Spleen (tissue), 11 donors: ENCODE measurements at regions not wholly inside any gene's neighbourhood (a gene's known extent, or its start where the extent isn't known, plus 50 kb on each side); places are given as distances from the start of the nearest gene placed in this dataset.

Source experiments
- DNase-seq: peaks from one replicate; pipeline ENCODE4 v3.0.0-alpha.2; 2020
- H3K27ac ChIP-seq, 8 donors: fragments of 200-600 bp; sonication (generic) in 7 of 8; 1 replicate in 4 of 8; 2 replicates in 4 of 8; pipeline versions ENCODE4 v1.5.0 to v1.8.0; 2016 to 2021; ENCODE audit warnings: inconsistent platforms in 4 of 8, mild to moderate bottlenecking in 4 of 8, moderate library complexity in 1 of 8
- H3K27me3 ChIP-seq, 7 donors: fragments of 200-600 bp; sonication (generic) in 6 of 7; replicated peaks in 1 of 7; 1 replicate in 4 of 7; 2 replicates in 3 of 7; pipeline versions ENCODE4 v1.5.0 to v1.8.0; 2016 to 2021; ENCODE audit warnings: inconsistent platforms in 3 of 7, mild to moderate bottlenecking in 1 of 7
- H3K36me3 ChIP-seq, 6 donors: fragments of 200-600 bp; sonication (generic) in 5 of 6; 1 replicate in 4 of 6; 2 replicates in 2 of 6; pipeline versions ENCODE4 v1.5.0 to v1.8.0; 2016 to 2021; ENCODE audit warnings: inconsistent platforms in 2 of 6
- H3K4me1 ChIP-seq, 6 donors: fragments of 200-600 bp; sonication (generic) in 5 of 6; 1 replicate in 3 of 6; 2 replicates in 3 of 6; pipeline versions ENCODE4 v1.5.0 to v1.8.0; 2016 to 2021; ENCODE audit warnings: inconsistent platforms in 3 of 6
- H3K4me3 ChIP-seq, 8 donors: fragments of 200-600 bp; sonication (generic) in 7 of 8; 1 replicate in 4 of 8; 2 replicates in 4 of 8; pipeline versions ENCODE4 v1.5.0 to v1.8.0; 2016 to 2021; ENCODE audit warnings: inconsistent platforms in 4 of 8, mild to moderate bottlenecking in 4 of 8, moderate library complexity in 2 of 8
- H3K9me3 ChIP-seq, 8 donors: fragments of 200-600 bp; sonication (generic) in 7 of 8; 1 replicate in 4 of 8; 2 replicates in 4 of 8; pipeline versions ENCODE4 v1.5.0 to v1.8.0; 2016 to 2021; ENCODE audit warnings: inconsistent platforms in 4 of 8
- CTCF ChIP-seq, 11 experiments: fragments of 200-600 bp in 7 of 11; fragments of 450-650 bp in 4 of 11; sonication (generic) in 4 of 11; IDR thresholded peaks in 8 of 11; conservative IDR thresholded peaks in 3 of 11; 1 replicate in 7 of 11; 2 replicates in 4 of 11; pipeline versions ENCODE4 v1.4.0 to v1.8.0; 2016 to 2021; ENCODE audit warnings: antibody characterized with exemption in 11 of 11, inconsistent platforms in 4 of 11, mild to moderate bottlenecking in 1 of 11
- POLR2A ChIP-seq, 3 donors: fragments of 450-650 bp; IDR thresholded peaks; one replicate each; pipeline ENCODE4 v1.5.1; 2017; ENCODE audit warnings: antibody characterized with exemption in 3 of 3, mild to moderate bottlenecking in 1 of 3
- POLR2AphosphoS5 ChIP-seq, 3 donors: sonication (generic); formaldehyde crosslinking; IDR thresholded peaks; one replicate each; pipeline ENCODE4 v1.5.1; 2017; ENCODE audit warnings: antibody characterized with exemption in 3 of 3
- WGBS, 5 donors: extraction: QIAGEN DNeasy Blood & Tissue Kit in 3 of 5; methylation state at CpG; one replicate each; pipeline versions ENCODE4 v1.1.5 to v1.1.7; 2013 to 2018; 5-methylcytosine and 5-hydroxymethylcytosine counted together
- intact Hi-C: fragments of 100-400 bp; cut with DNase I; formaldehyde crosslinking; loops from one replicate; pipeline ENCODE4 v1.15.0; 2023; ENCODE audit warnings: low total_unique reads
- donor health status: healthy with polysubstance abuse.
- donor health status: DM: no; HTN: no; CAD: no; lungs with moderate emphysema.
- donor health status: DM: no; HTN: no; CAD: no.
- donor health status: Bipolar disorder and iron deficiency.
- donor health status: healthy.
- donor health status: DM: no; HTN: no; CAD: no.
- donor health status: DM: yes; HTN: yes; CAD: no.

GRCh38 chr9:110048976-110049698 is 158.8 kb downstream of the C9orf152 start:
- Histone ChIP-seq H3K27ac (peak overlapping the region; percentile 75 to 93 (median 88)), H3K4me1 (peaks cover 10 to 75% (median 48%) of the 10 kb centered on the region in 6 donors), H3K9me3 (no peaks in the 10 kb centered on the region), H3K36me3 (no peaks in the 10 kb centered on the region), H3K27me3 (peaks cover 0 to 26% (median 0%) of the 10 kb centered on the region in 7 donors), H3K4me3 (peak overlapping the region; percentile 54 to 95 (median 88))
- TF ChIP-seq POLR2A (IDR thresholded peaks at IDR 0.05), result no peak
- no peak for TF ChIP-seq POLR2AphosphoS5 (IDR thresholded peaks at IDR 0.05)
- no peak for TF ChIP-seq CTCF (IDR thresholded peaks at IDR 0.05 in 8 of 11, conservative IDR thresholded peaks at IDR 0.05 in 3 of 11)
- 0 to 3% (median 0%) methylated on average over 27 to 35 of the region's 35 CpGs for WGBS, 5 donors
- DNase-seq, result peak; percentile 83
- intact Hi-C loops, result loop anchor here (10.0 kb wide), 1 partner anchor 84 kb away; no protein-coding TSS in a partner anchor

GRCh38 chr9:110049699-110050450 is 158.1 kb downstream of the C9orf152 start:
- peaks cover 0 to 26% (median 0%) of the 10 kb centered on the region in 7 donors for H3K27me3 ChIP-seq
- intact Hi-C loops, result loop anchor here (5.0 to 10.0 kb wide), 2 partner anchors 85 to 148 kb away; no protein-coding TSS in a partner anchor
- TF ChIP-seq CTCF (IDR thresholded peaks at IDR 0.05 in 8 of 11, conservative IDR thresholded peaks at IDR 0.05 in 3 of 11) (no peak), POLR2AphosphoS5 (IDR thresholded peaks at IDR 0.05) (peak in 2 of 3 donors; percentile 71 to 73), POLR2A (IDR thresholded peaks at IDR 0.05) (no peak)
- peaks cover 0 to 4% (median 0%) of the 10 kb centered on the region in 6 donors for H3K36me3 ChIP-seq
- peak overlapping the region; percentile 75 to 93 (median 88) for H3K27ac ChIP-seq
- 8 to 9% (median 9%) methylated on average over 16 to 26 of the region's 26 CpGs for WGBS, 5 donors
- peak; percentile 87 for DNase-seq
- peak overlapping the region; percentile 54 to 95 (median 88) for H3K4me3 ChIP-seq
- no peaks in the 10 kb centered on the region for H3K9me3 ChIP-seq
- peaks cover 10 to 81% (median 49%) of the 10 kb centered on the region in 6 donors for H3K4me1 ChIP-seq

GRCh38 chr9:110050925-110051355 is 157.0 kb downstream of the C9orf152 start:
- H3K27me3 ChIP-seq, result peaks cover 0 to 26% (median 0%) of the 10 kb centered on the region in 7 donors
- intact Hi-C loops, result loop anchor here (5.0 kb wide), 1 partner anchor 149 kb away; no protein-coding TSS in a partner anchor
- DNase-seq, result no peak
- 0 to 13% (median 2%) methylated on average over 1 of the region's 1 CpG for WGBS, 5 donors
- H3K4me1 ChIP-seq, result peaks cover 10 to 92% (median 56%) of the 10 kb centered on the region in 6 donors
- TF ChIP-seq POLR2A (IDR thresholded peaks at IDR 0.05) (no peak), POLR2AphosphoS5 (IDR thresholded peaks at IDR 0.05) (peak in 1 of 3 donors; percentile 12), CTCF (IDR thresholded peaks at IDR 0.05 in 8 of 11, conservative IDR thresholded peaks at IDR 0.05 in 3 of 11) (no peak)
- H3K9me3 ChIP-seq, result no peaks in the 10 kb centered on the region
- H3K36me3 ChIP-seq, result peaks cover 0 to 4% (median 0%) of the 10 kb centered on the region in 6 donors
- peak overlapping the region; percentile 1 to 95 (median 88) for H3K4me3 ChIP-seq
- peak overlapping the region in 7 of 8 donors; percentile 15 to 93 (median 90) for H3K27ac ChIP-seq
